ENCODE measurements at regions not wholly inside any gene's neighbourhood (a gene's known extent, or its start where the extent isn't known, plus 50 kb on each side); places are given as distances from the start of the nearest gene placed in this dataset.

DNA sequence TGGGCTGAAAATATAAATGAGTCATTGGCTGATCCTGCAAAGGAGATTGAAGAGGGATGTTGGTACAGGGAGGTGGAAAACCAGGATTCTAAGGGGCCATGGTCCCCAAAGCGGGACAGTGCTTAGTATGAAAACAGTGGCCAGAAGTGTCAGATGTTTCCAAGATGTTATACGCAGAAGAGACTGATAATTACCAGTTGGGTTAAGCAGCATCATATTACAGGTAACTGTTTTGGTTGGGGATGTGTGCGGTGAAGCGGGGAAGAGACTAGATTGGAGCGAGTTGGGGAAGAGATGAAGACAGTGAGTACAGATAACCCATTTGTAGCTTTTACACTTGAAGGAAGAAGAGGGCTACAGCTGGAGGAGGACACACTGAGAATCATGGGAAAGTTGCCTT is 80.8 kb downstream of the PLEKHG1 start (continued):
- TF ChIP-seq ZBTB40 (IDR thresholded peaks at IDR 0.05; ENCODE audit: borderline replicate concordance), result no peak

DNA sequence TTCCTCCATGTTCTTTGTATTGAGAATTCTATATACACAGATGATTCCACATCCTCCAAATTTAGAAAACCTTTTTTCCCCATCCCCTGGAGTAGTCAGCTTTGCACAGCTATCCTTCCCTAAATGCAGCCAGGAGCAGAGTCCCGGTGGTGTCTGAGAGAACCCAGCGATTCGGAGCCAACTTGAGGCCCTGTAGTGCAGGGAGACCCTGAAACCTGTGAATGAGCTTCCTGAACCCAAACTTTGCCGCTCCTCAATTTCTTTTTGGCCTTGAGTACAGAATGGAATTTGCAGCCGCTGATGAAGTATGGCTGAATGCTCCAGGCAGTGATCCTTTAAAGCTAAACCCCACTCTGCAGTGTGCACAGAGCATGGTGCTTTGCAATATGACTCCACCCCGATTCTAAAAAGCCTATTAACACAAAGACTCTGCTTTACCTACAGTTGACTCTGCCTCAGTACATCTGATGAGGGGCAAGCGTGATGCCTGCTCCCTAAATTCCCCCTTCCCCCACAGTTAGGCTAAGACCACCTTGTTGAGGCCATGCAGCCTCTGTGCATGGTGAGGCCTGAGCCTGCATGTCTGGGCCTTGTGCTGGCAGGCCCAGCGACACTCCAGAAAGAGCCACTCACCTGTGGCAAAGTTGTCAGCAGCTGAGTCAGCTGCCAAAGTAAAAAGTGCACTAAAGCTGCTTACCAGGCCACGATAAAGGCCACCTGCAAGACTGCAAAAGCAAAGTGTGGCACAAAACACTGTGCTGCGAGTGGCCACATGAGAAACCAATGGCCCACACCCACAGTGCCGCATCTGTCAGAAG is 82.1 kb downstream of the PLEKHG1 start:
- no peaks in the 10 kb centered on the region; the same call in 2 of the 3 replicates for H3K9me3 ChIP-seq (replicated peaks; ENCODE audit: control insufficient read depth, insufficient read depth, low read length)
- no peaks in the 10 kb centered on the region for H3K36me3 ChIP-seq (ENCODE audit: control insufficient read depth in 2 of 2, insufficient read depth in 2 of 2, low read length in 1 of 2)
- H3K4me1 ChIP-seq (ENCODE audit: control insufficient read depth, insufficient read depth, low read length), result no peaks in the 10 kb centered on the region; the same call in 1 of the 2 replicates
- H4K20me1 ChIP-seq (ENCODE audit: control insufficient read depth, insufficient read depth), result no peaks in the 10 kb centered on the region
- POLR2A ChIA-PET, result no interaction called here
- SMC1A ChIA-PET (ENCODE audit: uncharacterized antibody, unreplicated experiment), result interaction anchor here (0.6 to 1.8 kb wide), 4 partner anchors 37 to 264 kb away, joined by 3 to 10 read pairs (median 5); no protein-coding TSS in a partner anchor
- intact Hi-C loops (cut with micrococcal nuclease; ENCODE audit: unreplicated experiment), result no loop called here
- no TSS peak for BruUV-seq (replicated peaks)
- no peak overlapping the region for H3K4me2 ChIP-seq (ENCODE audit: control insufficient read depth, insufficient read depth)
- RAD21 ChIA-PET (ENCODE audit: unreplicated experiment), result no interaction called here
- no peak for ATAC-seq
- H3K9ac ChIP-seq (ENCODE audit: control insufficient read depth, insufficient read depth, low read length), result no peak overlapping the region
- no peak for DNase-seq (ENCODE audit: low read depth, low spot score)
- FAIRE-seq, result no peak
- no peak overlapping the region for H3K27ac ChIP-seq (ENCODE audit: control insufficient read depth, insufficient read depth)
- CTCF ChIA-PET, result interaction anchor here (0.6 to 1.4 kb wide), 3 partner anchors 15 to 58 kb away, joined by 3 to 5 read pairs (median 3); no protein-coding TSS in a partner anchor
- H3K79me2 ChIP-seq (ENCODE audit: control insufficient read depth, insufficient read depth, low read length), result no peaks in the 10 kb centered on the region
- WGBS (ENCODE audit: insufficient coverage, insufficient replicate concordance, low lambda C conversion rate, missing lambda C conversion rate), result 58% methylated on average over 11 of the region's 11 CpGs
- H3K4me3 ChIP-seq, result no peak overlapping the region
- no peaks in the 10 kb centered on the region; a peak in 1 of 4 replicates for H3K27me3 ChIP-seq (replicated peaks in 1 of 2; ENCODE audit: control insufficient read depth in 2 of 2, insufficient read depth in 2 of 2, low read length in 1 of 2)
- H2AFZ ChIP-seq (ENCODE audit: control insufficient read depth, low read depth, low read length), result no peak overlapping the region
- in situ Hi-C loops (cut with MboI), result no loop called here
- TF ChIP-seq SMC3 (IDR thresholded peaks at IDR 0.05; ENCODE audit: borderline replicate concordance, low read length) (no peak), RAD51 (IDR thresholded peaks at IDR 0.05) (no peak), SP1 (IDR thresholded peaks at IDR 0.05; ENCODE audit: low read depth, low read length) (no peak), PAX5 (IDR thresholded peaks at IDR 0.05; ENCODE audit: borderline replicate concordance, low read depth, low read length) (no peak), MTA2 (IDR thresholded peaks at IDR 0.05; ENCODE audit: low read depth) (no peak), NRF1 (conservative IDR thresholded peaks at IDR 0.05; ENCODE audit: low read depth, low read length) (no peak), EED (IDR thresholded peaks at IDR 0.05; ENCODE audit: low read depth) (no peak), RELA (IDR thresholded peaks at IDR 0.05; ENCODE audit: borderline replicate concordance, partially characterized antibody) (no peak), JUND (IDR thresholded peaks at IDR 0.05; ENCODE audit: low read depth, low read length) (no peak), JUNB (IDR thresholded peaks at IDR 0.05) (no peak)
- TF ChIP-seq, protein P1, sequence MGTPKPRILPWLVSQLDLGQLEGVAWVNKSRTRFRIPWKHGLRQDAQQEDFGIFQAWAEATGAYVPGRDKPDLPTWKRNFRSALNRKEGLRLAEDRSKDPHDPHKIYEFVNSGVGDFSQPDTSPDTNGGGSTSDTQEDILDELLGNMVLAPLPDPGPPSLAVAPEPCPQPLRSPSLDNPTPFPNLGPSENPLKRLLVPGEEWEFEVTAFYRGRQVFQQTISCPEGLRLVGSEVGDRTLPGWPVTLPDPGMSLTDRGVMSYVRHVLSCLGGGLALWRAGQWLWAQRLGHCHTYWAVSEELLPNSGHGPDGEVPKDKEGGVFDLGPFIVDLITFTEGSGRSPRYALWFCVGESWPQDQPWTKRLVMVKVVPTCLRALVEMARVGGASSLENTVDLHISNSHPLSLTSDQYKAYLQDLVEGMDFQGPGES (IDR thresholded peaks at IDR 0.05), result no peak
- TF ChIP-seq, protein P2, sequence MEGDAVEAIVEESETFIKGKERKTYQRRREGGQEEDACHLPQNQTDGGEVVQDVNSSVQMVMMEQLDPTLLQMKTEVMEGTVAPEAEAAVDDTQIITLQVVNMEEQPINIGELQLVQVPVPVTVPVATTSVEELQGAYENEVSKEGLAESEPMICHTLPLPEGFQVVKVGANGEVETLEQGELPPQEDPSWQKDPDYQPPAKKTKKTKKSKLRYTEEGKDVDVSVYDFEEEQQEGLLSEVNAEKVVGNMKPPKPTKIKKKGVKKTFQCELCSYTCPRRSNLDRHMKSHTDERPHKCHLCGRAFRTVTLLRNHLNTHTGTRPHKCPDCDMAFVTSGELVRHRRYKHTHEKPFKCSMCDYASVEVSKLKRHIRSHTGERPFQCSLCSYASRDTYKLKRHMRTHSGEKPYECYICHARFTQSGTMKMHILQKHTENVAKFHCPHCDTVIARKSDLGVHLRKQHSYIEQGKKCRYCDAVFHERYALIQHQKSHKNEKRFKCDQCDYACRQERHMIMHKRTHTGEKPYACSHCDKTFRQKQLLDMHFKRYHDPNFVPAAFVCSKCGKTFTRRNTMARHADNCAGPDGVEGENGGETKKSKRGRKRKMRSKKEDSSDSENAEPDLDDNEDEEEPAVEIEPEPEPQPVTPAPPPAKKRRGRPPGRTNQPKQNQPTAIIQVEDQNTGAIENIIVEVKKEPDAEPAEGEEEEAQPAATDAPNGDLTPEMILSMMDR (IDR thresholded peaks at IDR 0.05 in 2 of 3, conservative IDR thresholded peaks at IDR 0.05 in 1 of 3; ENCODE audit: control insufficient read depth in 2 of 3, extremely low read depth in 1 of 3, insufficient read depth in 1 of 3, low read depth in 3 of 3, low read length in 3 of 3), result no peak
- TF ChIP-seq, protein P3, sequence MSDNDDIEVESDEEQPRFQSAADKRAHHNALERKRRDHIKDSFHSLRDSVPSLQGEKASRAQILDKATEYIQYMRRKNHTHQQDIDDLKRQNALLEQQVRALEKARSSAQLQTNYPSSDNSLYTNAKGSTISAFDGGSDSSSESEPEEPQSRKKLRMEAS (IDR thresholded peaks at IDR 0.05; ENCODE audit: low read depth, low read length), result no peak

Data from GM12878 (cell line).